GM18507 (cell line): ENCODE measurements at regions not wholly inside any gene's neighbourhood (a gene's known extent, or its start where the extent isn't known, plus 50 kb on each side); places are given as distances from the start of the nearest gene placed in this dataset.
A peak's percentile ranks its signal among the peaks of the same experiment; 100 is the strongest.
"Not testable (repeated sequence)": the region's sequence is repeated elsewhere in the genome, so short reads cannot be mapped to it uniquely, and the experiment has no call there.

Experiments
- DNase-seq: peaks from one replicate; pipeline ENCODE4 v3.0.0; 2011; ENCODE audit warnings: low read depth; ENCODE audit not compliant: insufficient read length; ENCODE audit errors: extremely low spot score
- FAIRE-seq: peaks from 2 replicates; lab custom pipeline; 2011; peaks lifted over from hg19 to GRCh38; lab: Jason Lieb, UNC

- FAIRE-seq = no peak
- no peak for DNase-seq
These were observed 932.6 kb downstream of the EPHA3 start for GRCh38 chr3:90039994-90040393.

GRCh38 chr3:90040554-90040953 is 933.1 kb downstream of the EPHA3 start:
- no peak for FAIRE-seq
- DNase-seq = no peak

GRCh38 chr3:90041995-90042394 is 934.6 kb downstream of the EPHA3 start:
- DNase-seq = no peak
- no peak for FAIRE-seq

GRCh38 chr3:90043287-90043686 is 935.9 kb downstream of the EPHA3 start:
- FAIRE-seq (no peak), DNase-seq (no peak)

GRCh38 chr3:90044084-90044816 is 936.8 kb downstream of the EPHA3 start:
- DNase-seq (no peak), FAIRE-seq (no peak)

- DNase-seq (no peak), FAIRE-seq (no peak)
These were observed 945.1 kb downstream of the EPHA3 start for GRCh38 chr3:90052425-90052950.

GRCh38 chr3:90054311-90054710 is 946.9 kb downstream of the EPHA3 start:
- FAIRE-seq (no peak), DNase-seq (no peak)

GRCh38 chr3:90055666-90056065 is 948.2 kb downstream of the EPHA3 start:
- DNase-seq (no peak), FAIRE-seq (no peak)

- FAIRE-seq (no peak), DNase-seq (no peak)
These were observed 949.0 kb downstream of the EPHA3 start for GRCh38 chr3:90056281-90057032.

- DNase-seq (no peak), FAIRE-seq (no peak)
These were observed 954.6 kb downstream of the EPHA3 start for GRCh38 chr3:90062016-90062415.

GRCh38 chr3:90062631-90063200 is 955.3 kb downstream of the EPHA3 start:
- FAIRE-seq (no peak), DNase-seq (no peak)

GRCh38 chr3:90068783-90069182 is 961.4 kb downstream of the EPHA3 start:
- FAIRE-seq (no peak), DNase-seq (no peak)

- DNase-seq (no peak), FAIRE-seq (no peak)
These were observed 962.3 kb downstream of the EPHA3 start for GRCh38 chr3:90069748-90070147.

- no peak for FAIRE-seq
These were observed 968.7 kb downstream of the EPHA3 start for GRCh38 chr3:90076136-90076535.

GRCh38 chr3:90080988-90081387 is 973.6 kb downstream of the EPHA3 start:
- FAIRE-seq = no peak
- no peak for DNase-seq

More at GRCh38 chr3:90076136-90076535, 968.7 kb downstream of the EPHA3 start:
- DNase-seq = no peak

- not testable (repeated sequence) for FAIRE-seq, DNase-seq
These were observed 978.9 kb downstream of the EPHA3 start for GRCh38 chr3:90086297-90086696.

GRCh38 chr3:90087703-90088102 is 980.3 kb downstream of the EPHA3 start:
- no peak for FAIRE-seq

GRCh38 chr3:90091549-90091948 is 984.1 kb downstream of the EPHA3 start:
- FAIRE-seq (no peak), DNase-seq (no peak)

More at GRCh38 chr3:90087703-90088102, 980.3 kb downstream of the EPHA3 start:
- DNase-seq = no peak

- FAIRE-seq = peak; percentile 50
These were observed 985.6 kb downstream of the EPHA3 start for GRCh38 chr3:90092994-90093393.

GRCh38 chr3:90095811-90096210 is 988.4 kb downstream of the EPHA3 start:
- no peak for DNase-seq
- FAIRE-seq = no peak

More at GRCh38 chr3:90092994-90093393, 985.6 kb downstream of the EPHA3 start:
- no peak for DNase-seq
